ENCODE measurements at regions not wholly inside any gene's neighbourhood (a gene's known extent, or its start where the extent isn't known, plus 50 kb on each side); places are given as distances from the start of the nearest gene placed in this dataset.
"Not testable (repeated sequence)": the region's sequence is repeated elsewhere in the genome, so short reads cannot be mapped to it uniquely, and the experiment has no call there.

- DNase-seq = no peak
Observed at GRCh38 chr1:14273811-14274210, 324.7 kb upstream of the KAZN start.

- not testable (repeated sequence) for DNase-seq
Observed at GRCh38 chr1:14279891-14280290, 318.6 kb upstream of the KAZN start.

- no peak for DNase-seq
Observed at GRCh38 chr1:14280909-14281308, 317.6 kb upstream of the KAZN start.

- DNase-seq = no peak
Observed at GRCh38 chr1:14281412-14281811, 317.1 kb upstream of the KAZN start.

GRCh38 chr1:14282707-14283106 is 315.8 kb upstream of the KAZN start:
- DNase-seq = no peak

GRCh38 chr1:14285238-14285637 is 313.2 kb upstream of the KAZN start:
- DNase-seq = no peak

- not testable (repeated sequence) for DNase-seq
Observed at GRCh38 chr1:14291182-14291581, 307.3 kb upstream of the KAZN start.

GRCh38 chr1:14292520-14292919 is 306.0 kb upstream of the KAZN start:
- no peak for DNase-seq

- DNase-seq = no peak
Observed at GRCh38 chr1:14294006-14294405, 304.5 kb upstream of the KAZN start.

- DNase-seq = no peak
Observed at GRCh38 chr1:14294860-14295536, 303.5 kb upstream of the KAZN start.

- no peak for DNase-seq
Observed at GRCh38 chr1:14296795-14297194, 301.7 kb upstream of the KAZN start.

- no peak for DNase-seq
Observed at GRCh38 chr1:14297356-14297755, 301.1 kb upstream of the KAZN start.

- DNase-seq = no peak
Observed at GRCh38 chr1:14298806-14299205, 299.7 kb upstream of the KAZN start.

- DNase-seq = no peak
Observed at GRCh38 chr1:14300991-14301703, 297.3 kb upstream of the KAZN start.

GRCh38 chr1:14301704-14302024 is 296.8 kb upstream of the KAZN start:
- no peak for DNase-seq

GRCh38 chr1:14302025-14302424 is 296.5 kb upstream of the KAZN start:
- DNase-seq = no peak

GRCh38 chr1:14303011-14303410 is 295.5 kb upstream of the KAZN start:
- DNase-seq = no peak

- DNase-seq = no peak
Observed at GRCh38 chr1:14304381-14304865, 294.1 kb upstream of the KAZN start.

- DNase-seq = no peak
Observed at GRCh38 chr1:14308460-14308859, 290.0 kb upstream of the KAZN start.

GRCh38 chr1:14309984-14310383 is 288.5 kb upstream of the KAZN start:
- no peak for DNase-seq

- no peak for DNase-seq
Observed at GRCh38 chr1:14310476-14310875, 288.0 kb upstream of the KAZN start.

GRCh38 chr1:14313731-14314431 is 284.6 kb upstream of the KAZN start:
- DNase-seq = no peak

GRCh38 chr1:14318830-14319229 is 279.7 kb upstream of the KAZN start:
- no peak for DNase-seq

- no peak for DNase-seq
Observed at GRCh38 chr1:14320518-14320917, 278.0 kb upstream of the KAZN start.

Data from 8988T (cell line).